Ovary (tissue), 7 donors: ENCODE measurements at regions not wholly inside any gene's neighbourhood (a gene's known extent, or its start where the extent isn't known, plus 50 kb on each side); places are given as distances from the start of the nearest gene placed in this dataset.

ENCODE experiments used
- DNase-seq, 5 donors: peaks; one replicate each; pipeline ENCODE4 v3.0.0-alpha.2; 2019 to 2020
- H3K27ac ChIP-seq, 2 donors: fragments of 200-600 bp; one replicate each; pipeline versions ENCODE4 v1.5.1 to v1.8.0; 2019 to 2022
- H3K27me3 ChIP-seq: fragments of 200-600 bp; one replicate; pipeline ENCODE4 v1.8.0; 2022
- H3K36me3 ChIP-seq: fragments of 200-600 bp; sonication (generic); one replicate; pipeline ENCODE4 v1.5.1; 2019
- H3K4me1 ChIP-seq: one replicate; pipeline ENCODE4 v1.8.1; 2013; ENCODE audit warnings: mild to moderate bottlenecking, moderate library complexity; ENCODE audit not compliant: insufficient read depth
- H3K4me3 ChIP-seq: fragments of 200-600 bp; sonication (generic); one replicate; pipeline ENCODE4 v1.5.1; 2017
- H3K9me3 ChIP-seq, 2 donors: fragments of 200-600 bp in 1 of 2; sonication (generic) in 1 of 2; one replicate each; pipeline versions ENCODE4 v1.5.1 to v1.8.1; 2013 to 2019; ENCODE audit warnings: mild to moderate bottlenecking in 1 of 2, moderate library complexity in 1 of 2
- CTCF ChIP-seq, 3 donors: fragments of 450-650 bp in 2 of 3; fragments of 200-600 bp in 1 of 3; IDR thresholded peaks; one replicate each; pipeline versions ENCODE4 v1.5.1 to v1.8.0; 2016 to 2022; ENCODE audit warnings: antibody characterized with exemption in 3 of 3, mild to moderate bottlenecking in 1 of 3
- EP300 ChIP-seq: sonication (generic); formaldehyde crosslinking; IDR thresholded peaks from one replicate; pipeline ENCODE4 v1.6.1; 2017; ENCODE audit warnings: antibody characterized with exemption
- POLR2A ChIP-seq: fragments of 450-650 bp; IDR thresholded peaks from one replicate; pipeline ENCODE4 v1.6.1; 2017; ENCODE audit warnings: antibody characterized with exemption, mild to moderate bottlenecking, moderate library complexity
- WGBS, 3 donors: extraction: QIAGEN DNeasy Blood & Tissue Kit in 1 of 3; methylation state at CpG; one replicate each; pipeline versions ENCODE4 v1.1.5 to v1.1.7; 2013 to 2017; 5-methylcytosine and 5-hydroxymethylcytosine counted together
- intact Hi-C, 4 donors: fragments of 100-400 bp; cut with DNase I; formaldehyde crosslinking; loops; one replicate each; pipeline versions ENCODE4 v1.11.0 to v1.15.1; 2022 to 2023
- donor health status: DM: no; HTN: no; CAD: no; lungs with moderate emphysema.
- donor health status: DM: no; HTN: no; CAD: no.
- donor health status: Bipolar disorder and iron deficiency.
- donor health status: DM: no; HTN: no; CAD: no.
- donor health status: DM: yes; HTN: yes; CAD: no.

DNA sequence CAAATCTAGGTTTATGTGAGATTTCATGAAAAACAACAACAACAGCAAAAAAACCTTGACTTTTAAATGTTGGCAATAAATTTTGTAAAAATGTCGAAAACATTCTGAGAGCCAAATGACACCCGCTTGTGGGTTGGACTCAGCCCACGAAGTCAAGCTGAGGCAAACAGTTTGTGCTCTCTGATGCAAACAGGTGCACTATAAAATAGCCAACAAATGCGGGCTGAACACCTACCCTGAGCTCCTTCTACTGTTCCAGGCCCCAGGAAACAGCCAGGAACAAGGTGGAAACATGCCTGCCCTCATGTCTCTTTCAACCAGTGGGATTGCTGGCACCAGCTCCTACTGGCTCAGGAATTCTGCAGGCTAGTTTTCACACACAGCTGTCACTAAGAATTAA, 105.0 kb upstream of the ZNF716 start:
- Histone ChIP-seq H3K4me1 (no peaks in the 10 kb centered on the region), H3K36me3 (no peaks in the 10 kb centered on the region), H3K9me3 (no peaks in the 10 kb centered on the region), H3K27me3 (no peaks in the 10 kb centered on the region), H3K4me3 (no peak overlapping the region), H3K27ac (no peak overlapping the region)
- DNase-seq = no peak
- intact Hi-C loops = no loop called here
- WGBS, 3 donors = 64 to 70% (median 67%) methylated on average over 4 of the region's 4 CpGs
- TF ChIP-seq POLR2A (no peak), CTCF (IDR thresholded peaks at IDR 0.05) (no peak), EP300 (no peak)

GRCh38 chr7:57348646-57349269, 101.2 kb upstream of the ZNF716 start:
- H3K4me1 ChIP-seq = no peaks in the 10 kb centered on the region
- H3K9me3 ChIP-seq = no peaks in the 10 kb centered on the region
- no peak overlapping the region for H3K27ac ChIP-seq
- no peaks in the 10 kb centered on the region for H3K27me3 ChIP-seq
- intact Hi-C loops = no loop called here
- H3K4me3 ChIP-seq = no peak overlapping the region
- TF ChIP-seq EP300 (no peak), POLR2A (no peak), CTCF (IDR thresholded peaks at IDR 0.05) (no peak)
- H3K36me3 ChIP-seq = no peaks in the 10 kb centered on the region
- no peak for DNase-seq
- WGBS, 3 donors = 59 to 68% (median 63%) methylated on average over 7 of the region's 7 CpGs

DNA sequence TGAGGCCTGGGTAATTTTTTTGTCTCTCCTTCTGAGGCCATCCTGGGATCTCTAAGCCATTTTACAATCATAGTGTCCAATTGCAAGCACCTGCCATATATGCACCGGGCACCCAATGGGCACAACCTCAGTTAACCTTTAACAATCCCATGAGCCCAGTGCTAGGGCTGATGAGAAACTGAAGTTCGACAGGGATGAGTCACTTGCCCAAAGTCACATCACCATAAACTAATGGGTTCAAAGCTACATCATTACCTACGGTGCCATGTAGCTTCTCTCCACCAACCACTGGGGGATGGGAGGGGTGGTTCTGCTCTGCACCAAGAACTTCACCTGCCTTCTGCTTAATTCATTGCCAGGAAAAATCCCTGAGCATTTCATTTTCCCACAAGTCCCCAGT, 95.8 kb upstream of the ZNF716 start:
- Histone ChIP-seq H3K4me1 (no peaks in the 10 kb centered on the region), H3K36me3 (no peaks in the 10 kb centered on the region), H3K27ac (no peak overlapping the region), H3K9me3 (no peaks in the 10 kb centered on the region), H3K27me3 (no peaks in the 10 kb centered on the region), H3K4me3 (no peak overlapping the region)
- intact Hi-C loops = no loop called here
- no peak for TF ChIP-seq EP300
- no peak for TF ChIP-seq POLR2A
- TF ChIP-seq CTCF (IDR thresholded peaks at IDR 0.05) = no peak
- DNase-seq = no peak
- 75 to 89% (median 75%) methylated on average over 3 of the region's 3 CpGs for WGBS, 3 donors

GRCh38 chr7:57354679-57355338, 95.2 kb upstream of the ZNF716 start:
- Histone ChIP-seq H3K4me1 (no peaks in the 10 kb centered on the region), H3K36me3 (no peaks in the 10 kb centered on the region), H3K9me3 (no peaks in the 10 kb centered on the region), H3K27ac (no peak overlapping the region), H3K4me3 (no peak overlapping the region), H3K27me3 (no peaks in the 10 kb centered on the region)
- no peak for TF ChIP-seq EP300
- TF ChIP-seq CTCF (IDR thresholded peaks at IDR 0.05) = no peak
- no peak for TF ChIP-seq POLR2A
- intact Hi-C loops = no loop called here
- DNase-seq = no peak
- WGBS, 3 donors = 69 to 75% (median 69%) methylated on average over 12 of the region's 12 CpGs
